H4 (cell line): ENCODE measurements at regions not wholly inside any gene's neighbourhood (a gene's known extent, or its start where the extent isn't known, plus 50 kb on each side); places are given as distances from the start of the nearest gene placed in this dataset.
"Not testable (repeated sequence)": the region's sequence is repeated elsewhere in the genome, so short reads cannot be mapped to it uniquely, and the experiment has no call there.

Source experiments
- DNase-seq: peaks from one replicate; pipeline ENCODE4 v3.0.0-alpha.2; 2015; ENCODE audit warnings: low spot score

- no peak for DNase-seq
These were observed 104.9 kb upstream of the PLD5 start for GRCh38 chr1:242629396-242629795.

GRCh38 chr1:242623756-242624155, 99.3 kb upstream of the PLD5 start:
- DNase-seq = no peak

GRCh38 chr1:242623119-242623518, 98.6 kb upstream of the PLD5 start:
- DNase-seq = no peak

- no peak for DNase-seq
These were observed 88.8 kb upstream of the PLD5 start for GRCh38 chr1:242613266-242613815.

- no peak for DNase-seq
These were observed 85.7 kb upstream of the PLD5 start for GRCh38 chr1:242610209-242610608.

- DNase-seq = no peak
These were observed 81.0 kb upstream of the PLD5 start for GRCh38 chr1:242605521-242605920.

GRCh38 chr1:242602001-242602400, 77.5 kb upstream of the PLD5 start:
- DNase-seq = no peak

GRCh38 chr1:242593756-242594155, 69.3 kb upstream of the PLD5 start:
- not testable (repeated sequence) for DNase-seq

- no peak for DNase-seq
These were observed 61.8 kb upstream of the PLD5 start for GRCh38 chr1:242586360-242586680.

- no peak for DNase-seq
These were observed 61.3 kb upstream of the PLD5 start for GRCh38 chr1:242585616-242586359.

- no peak for DNase-seq
These were observed 58.2 kb upstream of the PLD5 start for GRCh38 chr1:242582669-242583068.

GRCh38 chr1:242579528-242580235, 55.2 kb upstream of the PLD5 start:
- no peak for DNase-seq
